Heart right ventricle (tissue), 16 donors: ENCODE measurements at regions not wholly inside any gene's neighbourhood (a gene's known extent, or its start where the extent isn't known, plus 50 kb on each side); places are given as distances from the start of the nearest gene placed in this dataset.
"Not testable (repeated sequence)": the region's sequence is repeated elsewhere in the genome, so short reads cannot be mapped to it uniquely, and the experiment has no call there.

Experiments
- ATAC-seq, 8 donors: fragments of 200-7000 bp; cut with Tn5 transposase; one replicate each; pipeline ENCODE4 v1.9.1; 2020; ENCODE audit warnings: mild to moderate bottlenecking in 8 of 8, moderate library complexity in 8 of 8, moderate number of reproducible peaks in 1 of 8
- DNase-seq, 2 donors: peaks; one replicate each; pipeline ENCODE4 v3.0.0-alpha.2; 2020
- H3K27ac ChIP-seq, 10 donors: fragments of 200-600 bp; sonication (generic) in 2 of 10; one replicate each; pipeline versions ENCODE4 v1.5.0 to v1.8.0; 2020 to 2022; ENCODE audit warnings: mild to moderate bottlenecking in 3 of 10
- H3K27me3 ChIP-seq, 7 donors: fragments of 200-600 bp; one replicate each; pipeline ENCODE4 v1.8.0; 2021 to 2022; ENCODE audit warnings: mild to moderate bottlenecking in 2 of 7
- H3K36me3 ChIP-seq, 9 donors: fragments of 200-600 bp; sonication (generic) in 1 of 9; one replicate each; pipeline versions ENCODE4 v1.5.0 to v1.8.0; 2020 to 2022; ENCODE audit warnings: mild to moderate bottlenecking in 2 of 9
- H3K4me1 ChIP-seq, 9 donors: fragments of 200-600 bp; sonication (generic) in 1 of 9; one replicate each; pipeline versions ENCODE4 v1.5.0 to v1.8.0; 2020 to 2022; ENCODE audit warnings: mild to moderate bottlenecking in 4 of 9
- H3K4me3 ChIP-seq, 10 donors: fragments of 200-600 bp; sonication (generic) in 2 of 10; one replicate each; pipeline versions ENCODE4 v1.5.0 to v1.8.0; 2020 to 2022; ENCODE audit warnings: mild to moderate bottlenecking in 7 of 10, moderate library complexity in 2 of 10
- H3K9me3 ChIP-seq, 11 donors: fragments of 200-600 bp in 10 of 11; sonication (generic) in 2 of 11; one replicate each; pipeline versions ENCODE4 v1.5.0 to v1.8.0; 2013 to 2022; ENCODE audit warnings: mild to moderate bottlenecking in 2 of 11, control low read depth in 1 of 11, moderate library complexity in 1 of 11
- CTCF ChIP-seq, 9 donors: fragments of 200-600 bp; sonication (generic) in 2 of 9; IDR thresholded peaks; one replicate each; pipeline versions ENCODE4 v1.5.0 to v1.8.0; 2021 to 2022; ENCODE audit warnings: antibody characterized with exemption in 9 of 9, mild to moderate bottlenecking in 5 of 9, moderate library complexity in 1 of 9
- WGBS, 2 donors: extraction: QIAGEN DNeasy Blood & Tissue Kit; methylation state at CpG; one replicate each; pipeline ENCODE4 v1.1.7; 2013; ENCODE audit warnings: inconsistent platforms in 1 of 2; 5-methylcytosine and 5-hydroxymethylcytosine counted together
- intact Hi-C, 10 donors: fragments of 100-400 bp; cut with DNase I; formaldehyde crosslinking; loops; one replicate each; pipeline versions ENCODE4 v1.11.1 to v1.14.2; 2022
- donor health status: Arrhythmogenic right ventricular cardiomyopathy.
- donor health status: ischemic (EF 13 %, LVEDD 7.1; RV severe dilation, severe dysfunction).
- donor health status: healthy with polysubstance abuse.
- donor health status: DM: no; HTN: yes; CAD: no.
- donor health status: DM: no; HTN: no; CAD: no.
- donor health status: ischemic (EF 25% LVEDD 6.9; RV normal size, moderate dysfunction).
- donor health status: ischemic (EF 25% LVEDD 5.7; RV mildly dilated, moderate dysfunction).
- donor health status: healthy.
- donor health status: DM: yes; HTN: yes; CAD: no.
- donor health status: Ischemic cardiomyopathy.
- donor health status: ischemic (EF 35%, LVEDD 5.7; RV mildly dilated, moderate dysfunction).
- donor health status: nonischemic (EF 11% LVEDD 7.7; RV severe dilation, severe dysfunction).
- donor health status: DM: yes; HTN: yes; CAD: no.
- donor health status: PGD.
- donor health status: ischemic (EF 29% LVEDD 5.4; RV normal size, mild dysfunction).
- donor health status: nonischemic (EF 23%, LVEDD 6.1; RV moderate dilation, normal function).

- Histone ChIP-seq H3K27ac (no peak overlapping the region), H3K9me3 (no peaks in the 10 kb centered on the region), H3K36me3 (no peaks in the 10 kb centered on the region), H3K4me1 (no peaks in the 10 kb centered on the region), H3K4me3 (no peak overlapping the region), H3K27me3 (peaks cover 0 to 2% (median 0%) of the 10 kb centered on the region in 7 donors)
- no peak for ATAC-seq
- 88 to 91% methylated on average over 6 of the region's 6 CpGs for WGBS, 2 donors
- DNase-seq: no peak
- intact Hi-C loops: no loop called here
- no peak for TF ChIP-seq CTCF (IDR thresholded peaks at IDR 0.05)
These were observed 736.0 kb upstream of the AUTS2 start for GRCh38 chr7:68862261-68862660.

GRCh38 chr7:68862736-68863135 is 735.5 kb upstream of the AUTS2 start:
- Histone ChIP-seq H3K4me3 (no peak overlapping the region), H3K9me3 (no peaks in the 10 kb centered on the region), H3K27me3 (peaks cover 0 to 2% (median 0%) of the 10 kb centered on the region in 7 donors), H3K4me1 (no peaks in the 10 kb centered on the region), H3K36me3 (no peaks in the 10 kb centered on the region), H3K27ac (no peak overlapping the region)
- no peak for TF ChIP-seq CTCF (IDR thresholded peaks at IDR 0.05)
- ATAC-seq (no peak), DNase-seq (no peak)
- intact Hi-C loops: no loop called here
- WGBS, 2 donors: 85 to 88% methylated on average over 4 of the region's 4 CpGs

GRCh38 chr7:68865351-68866199 is 732.7 kb upstream of the AUTS2 start:
- intact Hi-C loops: no loop called here
- DNase-seq: no peak
- Histone ChIP-seq H3K27me3 (peaks cover 0 to 12% (median 0%) of the 10 kb centered on the region in 7 donors), H3K36me3 (no peaks in the 10 kb centered on the region), H3K4me1 (no peaks in the 10 kb centered on the region), H3K27ac (no peak overlapping the region), H3K4me3 (no peak overlapping the region), H3K9me3 (no peaks in the 10 kb centered on the region)
- ATAC-seq: no peak
- TF ChIP-seq CTCF (IDR thresholded peaks at IDR 0.05): no peak
- whole genome bisulfite sequencing, 2 donors: 57 to 67% methylated on average over 6 of the region's 6 CpGs

GRCh38 chr7:68866200-68866570 is 732.1 kb upstream of the AUTS2 start:
- Histone ChIP-seq H3K36me3 (no peaks in the 10 kb centered on the region), H3K9me3 (no peaks in the 10 kb centered on the region), H3K4me3 (no peak overlapping the region), H3K27ac (no peak overlapping the region), H3K27me3 (peaks cover 0 to 13% (median 0%) of the 10 kb centered on the region in 7 donors), H3K4me1 (no peaks in the 10 kb centered on the region)
- TF ChIP-seq CTCF (IDR thresholded peaks at IDR 0.05): no peak
- DNase-seq (no peak), ATAC-seq (no peak)
- intact Hi-C loops: no loop called here
- 58 to 63% methylated on average over 4 of the region's 4 CpGs for WGBS, 2 donors

- H3K4me1 ChIP-seq, DNase-seq, intact Hi-C loops, H3K9me3 ChIP-seq, H3K27ac ChIP-seq, H3K36me3 ChIP-seq, H3K4me3 ChIP-seq, ATAC-seq: not testable (repeated sequence)
- peaks cover 0 to 18% (median 0%) of the 10 kb centered on the region in 7 donors for H3K27me3 ChIP-seq
- WGBS, 2 donors: 58 to 63% methylated on average over 3 of the region's 3 CpGs
These were observed 731.6 kb upstream of the AUTS2 start for GRCh38 chr7:68866721-68867120.
